ENCODE measurements at regions not wholly inside any gene's neighbourhood (a gene's known extent, or its start where the extent isn't known, plus 50 kb on each side); places are given as distances from the start of the nearest gene placed in this dataset.

DNA sequence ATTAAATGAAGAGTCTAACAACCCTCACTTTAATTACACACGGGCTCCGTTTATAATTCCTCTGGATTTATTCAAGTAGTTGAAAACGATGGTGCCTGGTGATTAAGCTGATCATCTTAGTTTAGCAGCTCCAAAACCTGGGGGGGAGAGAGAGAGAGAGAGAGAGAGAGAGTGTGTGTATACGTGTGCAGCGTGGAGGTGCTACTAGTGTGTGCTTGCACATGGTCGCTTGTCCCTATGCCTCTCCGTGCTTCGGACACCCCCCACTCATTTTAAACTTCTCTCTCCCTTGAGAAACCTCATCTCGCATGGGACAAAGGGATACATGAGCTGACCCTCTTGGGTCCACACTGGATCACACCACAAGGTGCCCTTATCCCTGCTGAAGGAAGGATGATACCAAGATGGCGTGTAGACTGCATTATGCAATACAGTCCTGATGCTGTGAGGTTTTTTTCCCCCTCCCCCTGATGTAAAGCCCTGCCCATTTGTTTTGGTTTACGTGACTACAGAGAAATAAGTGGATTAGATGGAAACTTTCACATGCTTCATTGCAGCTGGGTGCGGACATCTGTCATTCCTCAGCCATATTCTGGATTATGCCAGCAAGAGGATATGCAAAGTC lies 320.8 kb downstream of the ZNF536 start:
- H3K4me1 ChIP-seq (ENCODE audit: insufficient read depth), result peaks cover 44% of the 10 kb centered on the region
- TF ChIP-seq, protein P1, sequence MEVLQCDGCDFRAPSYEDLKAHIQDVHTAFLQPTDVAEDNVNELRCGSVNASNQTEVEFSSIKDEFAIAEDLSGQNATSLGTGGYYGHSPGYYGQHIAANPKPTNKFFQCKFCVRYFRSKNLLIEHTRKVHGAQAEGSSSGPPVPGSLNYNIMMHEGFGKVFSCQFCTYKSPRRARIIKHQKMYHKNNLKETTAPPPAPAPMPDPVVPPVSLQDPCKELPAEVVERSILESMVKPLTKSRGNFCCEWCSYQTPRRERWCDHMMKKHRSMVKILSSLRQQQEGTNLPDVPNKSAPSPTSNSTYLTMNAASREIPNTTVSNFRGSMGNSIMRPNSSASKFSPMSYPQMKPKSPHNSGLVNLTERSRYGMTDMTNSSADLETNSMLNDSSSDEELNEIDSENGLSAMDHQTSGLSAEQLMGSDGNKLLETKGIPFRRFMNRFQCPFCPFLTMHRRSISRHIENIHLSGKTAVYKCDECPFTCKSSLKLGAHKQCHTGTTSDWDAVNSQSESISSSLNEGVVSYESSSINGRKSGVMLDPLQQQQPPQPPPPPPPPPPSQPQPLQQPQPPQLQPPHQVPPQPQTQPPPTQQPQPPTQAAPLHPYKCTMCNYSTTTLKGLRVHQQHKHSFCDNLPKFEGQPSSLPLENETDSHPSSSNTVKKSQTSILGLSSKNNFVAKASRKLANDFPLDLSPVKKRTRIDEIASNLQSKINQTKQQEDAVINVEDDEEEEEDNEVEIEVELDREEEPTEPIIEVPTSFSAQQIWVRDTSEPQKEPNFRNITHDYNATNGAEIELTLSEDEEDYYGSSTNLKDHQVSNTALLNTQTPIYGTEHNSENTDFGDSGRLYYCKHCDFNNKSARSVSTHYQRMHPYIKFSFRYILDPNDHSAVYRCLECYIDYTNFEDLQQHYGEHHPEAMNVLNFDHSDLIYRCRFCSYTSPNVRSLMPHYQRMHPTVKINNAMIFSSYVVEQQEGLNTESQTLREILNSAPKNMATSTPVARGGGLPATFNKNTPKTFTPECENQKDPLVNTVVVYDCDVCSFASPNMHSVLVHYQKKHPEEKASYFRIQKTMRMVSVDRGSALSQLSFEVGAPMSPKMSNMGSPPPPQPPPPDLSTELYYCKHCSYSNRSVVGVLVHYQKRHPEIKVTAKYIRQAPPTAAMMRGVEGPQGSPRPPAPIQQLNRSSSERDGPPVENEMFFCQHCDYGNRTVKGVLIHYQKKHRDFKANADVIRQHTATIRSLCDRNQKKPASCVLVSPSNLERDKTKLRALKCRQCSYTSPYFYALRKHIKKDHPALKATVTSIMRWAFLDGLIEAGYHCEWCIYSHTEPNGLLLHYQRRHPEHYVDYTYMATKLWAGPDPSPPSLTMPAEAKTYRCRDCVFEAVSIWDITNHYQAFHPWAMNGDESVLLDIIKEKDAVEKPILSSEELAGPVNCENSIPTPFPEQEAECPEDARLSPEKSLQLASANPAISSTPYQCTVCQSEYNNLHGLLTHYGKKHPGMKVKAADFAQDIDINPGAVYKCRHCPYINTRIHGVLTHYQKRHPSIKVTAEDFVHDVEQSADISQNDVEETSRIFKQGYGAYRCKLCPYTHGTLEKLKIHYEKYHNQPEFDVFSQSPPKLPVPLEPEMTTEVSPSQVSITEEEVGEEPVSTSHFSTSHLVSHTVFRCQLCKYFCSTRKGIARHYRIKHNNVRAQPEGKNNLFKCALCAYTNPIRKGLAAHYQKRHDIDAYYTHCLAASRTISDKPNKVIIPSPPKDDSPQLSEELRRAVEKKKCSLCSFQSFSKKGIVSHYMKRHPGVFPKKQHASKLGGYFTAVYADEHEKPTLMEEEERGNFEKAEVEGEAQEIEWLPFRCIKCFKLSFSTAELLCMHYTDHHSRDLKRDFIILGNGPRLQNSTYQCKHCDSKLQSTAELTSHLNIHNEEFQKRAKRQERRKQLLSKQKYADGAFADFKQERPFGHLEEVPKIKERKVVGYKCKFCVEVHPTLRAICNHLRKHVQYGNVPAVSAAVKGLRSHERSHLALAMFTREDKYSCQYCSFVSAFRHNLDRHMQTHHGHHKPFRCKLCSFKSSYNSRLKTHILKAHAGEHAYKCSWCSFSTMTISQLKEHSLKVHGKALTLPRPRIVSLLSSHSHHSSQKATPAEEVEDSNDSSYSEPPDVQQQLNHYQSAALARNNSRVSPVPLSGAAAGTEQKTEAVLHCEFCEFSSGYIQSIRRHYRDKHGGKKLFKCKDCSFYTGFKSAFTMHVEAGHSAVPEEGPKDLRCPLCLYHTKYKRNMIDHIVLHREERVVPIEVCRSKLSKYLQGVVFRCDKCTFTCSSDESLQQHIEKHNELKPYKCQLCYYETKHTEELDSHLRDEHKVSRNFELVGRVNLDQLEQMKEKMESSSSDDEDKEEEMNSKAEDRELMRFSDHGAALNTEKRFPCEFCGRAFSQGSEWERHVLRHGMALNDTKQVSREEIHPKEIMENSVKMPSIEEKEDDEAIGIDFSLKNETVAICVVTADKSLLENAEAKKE (CRISPR knock-in tag; IDR thresholded peaks at IDR 0.05), result no peak
- TF ChIP-seq, protein P2, sequence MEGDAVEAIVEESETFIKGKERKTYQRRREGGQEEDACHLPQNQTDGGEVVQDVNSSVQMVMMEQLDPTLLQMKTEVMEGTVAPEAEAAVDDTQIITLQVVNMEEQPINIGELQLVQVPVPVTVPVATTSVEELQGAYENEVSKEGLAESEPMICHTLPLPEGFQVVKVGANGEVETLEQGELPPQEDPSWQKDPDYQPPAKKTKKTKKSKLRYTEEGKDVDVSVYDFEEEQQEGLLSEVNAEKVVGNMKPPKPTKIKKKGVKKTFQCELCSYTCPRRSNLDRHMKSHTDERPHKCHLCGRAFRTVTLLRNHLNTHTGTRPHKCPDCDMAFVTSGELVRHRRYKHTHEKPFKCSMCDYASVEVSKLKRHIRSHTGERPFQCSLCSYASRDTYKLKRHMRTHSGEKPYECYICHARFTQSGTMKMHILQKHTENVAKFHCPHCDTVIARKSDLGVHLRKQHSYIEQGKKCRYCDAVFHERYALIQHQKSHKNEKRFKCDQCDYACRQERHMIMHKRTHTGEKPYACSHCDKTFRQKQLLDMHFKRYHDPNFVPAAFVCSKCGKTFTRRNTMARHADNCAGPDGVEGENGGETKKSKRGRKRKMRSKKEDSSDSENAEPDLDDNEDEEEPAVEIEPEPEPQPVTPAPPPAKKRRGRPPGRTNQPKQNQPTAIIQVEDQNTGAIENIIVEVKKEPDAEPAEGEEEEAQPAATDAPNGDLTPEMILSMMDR (conservative IDR thresholded peaks at IDR 0.05; ENCODE audit: low read depth in 2 of 2), result no peak
- TF ChIP-seq ZNF114 (CRISPR knock-in tag; IDR thresholded peaks at IDR 0.05), result no peak
- TF ChIP-seq, protein P3, sequence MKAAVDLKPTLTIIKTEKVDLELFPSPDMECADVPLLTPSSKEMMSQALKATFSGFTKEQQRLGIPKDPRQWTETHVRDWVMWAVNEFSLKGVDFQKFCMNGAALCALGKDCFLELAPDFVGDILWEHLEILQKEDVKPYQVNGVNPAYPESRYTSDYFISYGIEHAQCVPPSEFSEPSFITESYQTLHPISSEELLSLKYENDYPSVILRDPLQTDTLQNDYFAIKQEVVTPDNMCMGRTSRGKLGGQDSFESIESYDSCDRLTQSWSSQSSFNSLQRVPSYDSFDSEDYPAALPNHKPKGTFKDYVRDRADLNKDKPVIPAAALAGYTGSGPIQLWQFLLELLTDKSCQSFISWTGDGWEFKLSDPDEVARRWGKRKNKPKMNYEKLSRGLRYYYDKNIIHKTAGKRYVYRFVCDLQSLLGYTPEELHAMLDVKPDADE (IDR thresholded peaks at IDR 0.05), result no peak
- no peak for TF ChIP-seq CREB1 (CRISPR knock-in tag; IDR thresholded peaks at IDR 0.05; ENCODE audit: low read depth)
- TF ChIP-seq EZH2 (IDR thresholded peaks at IDR 0.05; ENCODE audit: low read depth, unreplicated experiment), result no peak
- no peak for TF ChIP-seq POLR2AphosphoS5 (IDR thresholded peaks at IDR 0.05; ENCODE audit: low read depth)
- no peak for TF ChIP-seq NANOG (IDR thresholded peaks at IDR 0.05; ENCODE audit: borderline replicate concordance)
- no peak for TF ChIP-seq EZH2phosphoT487 (IDR thresholded peaks at IDR 0.05; ENCODE audit: unreplicated experiment)
- no peak for TF ChIP-seq REST (IDR thresholded peaks at IDR 0.05; ENCODE audit: unreplicated experiment)
- no peak for ATAC-seq
- H3K27ac ChIP-seq (ENCODE audit: low read depth), result no peak overlapping the region
- H3K4me3 Mint-ChIP-seq, result no peak overlapping the region
- H3K9me2 ChIP-seq (ENCODE audit: insufficient read depth), result no peaks in the 10 kb centered on the region
- 0 out of 2 replicates have a peak, but pooled peaks cover 2% of the 10 kb centered on the region for H3K36me3 ChIP-seq (ENCODE audit: insufficient read depth)
- H3K27me3 Mint-ChIP-seq (ENCODE audit: insufficient read depth, low read depth, poor library complexity), result peaks cover 14% of the 10 kb centered on the region
- no peak for DNase-seq (ENCODE audit: low spot score)
- no peaks in the 10 kb centered on the region for H4K20me1 ChIP-seq (replicated peaks; ENCODE audit: insufficient read depth)
- H3K4me1 Mint-ChIP-seq, result peaks cover 54% of the 10 kb centered on the region
- no peak overlapping the region for H3K4me3 ChIP-seq
- H3K36me3 Mint-ChIP-seq (ENCODE audit: low read depth), result no peaks in the 10 kb centered on the region
- no peak overlapping the region for H3K27ac Mint-ChIP-seq
- H3K27me3 ChIP-seq (ENCODE audit: insufficient read depth), result no peaks in the 10 kb centered on the region
- H2AFZ ChIP-seq, result peak overlapping the region; percentile 90; the same call in 1 of the 2 replicates
- H3F3A ChIP-seq (replicated peaks; ENCODE audit: low read depth), result no peaks in the 10 kb centered on the region
- H3K4me2 ChIP-seq, result peak overlapping the region; percentile 40; the same call in 1 of the 2 replicates
- no peaks in the 10 kb centered on the region for H3K9me3 Mint-ChIP-seq
- H3K79me2 ChIP-seq (replicated peaks; ENCODE audit: insufficient read depth), result no peaks in the 10 kb centered on the region
